ENCODE measurements at regions not wholly inside any gene's neighbourhood (a gene's known extent, or its start where the extent isn't known, plus 50 kb on each side); places are given as distances from the start of the nearest gene placed in this dataset.

DNA sequence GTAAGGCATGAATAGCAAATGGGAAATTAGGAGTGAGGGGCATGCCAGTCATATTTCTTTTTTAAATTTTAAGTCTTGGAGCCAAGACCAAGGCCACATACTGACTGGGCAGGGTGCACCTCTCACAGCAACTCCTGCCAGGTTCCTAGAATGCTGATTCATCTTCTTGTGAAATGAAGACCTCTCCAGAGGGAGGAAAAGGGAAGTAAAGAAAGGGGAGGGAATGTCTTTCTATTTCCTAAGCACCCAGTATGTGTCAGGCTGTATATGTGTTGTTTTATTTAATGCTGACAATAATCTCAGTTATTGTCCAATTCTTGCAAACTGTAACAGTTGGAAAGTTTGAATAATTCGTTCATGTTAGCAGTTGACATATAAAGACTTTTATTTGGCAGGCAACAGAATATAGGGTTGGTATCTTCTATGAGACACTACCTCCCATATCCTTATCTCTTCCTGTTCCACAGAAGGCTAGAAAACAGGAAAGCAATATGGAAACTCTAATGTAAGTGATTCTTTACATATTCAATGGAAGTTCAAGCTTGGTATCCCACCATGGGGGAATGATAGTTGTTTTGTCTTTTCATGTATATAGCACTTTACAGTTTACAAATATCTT, 259.1 kb upstream of the USP24 start:
- TF ChIP-seq JUN (CRISPR knock-in tag; IDR thresholded peaks at IDR 0.05) = no peak
- no peak overlapping the region for H3K27ac Mint-ChIP-seq
- no peak for DNase-seq (ENCODE audit: low spot score)
- H3K9me3 Mint-ChIP-seq = no peaks in the 10 kb centered on the region
- H3K4me1 Mint-ChIP-seq = peaks cover under 1% of the 10 kb centered on the region; the same call in 1 of the 2 replicates
- no peaks in the 10 kb centered on the region for H3K27me3 Mint-ChIP-seq (ENCODE audit: low read depth)
- ChIA-PET CTCF (interaction anchor here (1.7 to 1.8 kb wide), 2 partner anchors 9 to 96 kb away, joined by 5 to 6 read pairs; no protein-coding TSS in a partner anchor), POLR2A (no interaction called here)
- H3K4me3 Mint-ChIP-seq = no peak overlapping the region
- no peak for ATAC-seq
- H3K36me3 Mint-ChIP-seq = no peaks in the 10 kb centered on the region

DNA sequence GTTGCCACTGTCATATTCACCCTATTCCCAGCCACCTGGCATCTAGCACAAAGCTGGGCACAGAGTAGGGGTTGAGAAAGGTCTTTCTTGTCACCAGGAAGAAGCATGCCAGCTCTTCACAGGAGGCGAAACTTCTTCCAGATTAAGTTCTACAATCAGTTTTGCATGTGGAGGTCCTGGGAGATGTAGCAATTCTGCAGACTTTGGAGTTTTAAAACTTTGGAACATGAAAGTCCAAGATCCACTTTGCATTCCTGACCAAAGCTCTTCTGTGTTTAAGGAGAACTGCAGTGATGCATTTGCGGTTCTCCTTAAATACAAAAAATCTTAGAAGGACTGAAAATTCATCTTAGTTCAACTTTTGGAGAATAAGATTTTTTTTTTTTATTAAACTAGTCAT, 258.5 kb upstream of the USP24 start:
- H3K4me1 Mint-ChIP-seq = peaks cover 6% of the 10 kb centered on the region
- H3K36me3 Mint-ChIP-seq = no peaks in the 10 kb centered on the region
- no peak overlapping the region for H3K4me3 Mint-ChIP-seq
- H3K27ac Mint-ChIP-seq = no peak overlapping the region
- H3K9me3 Mint-ChIP-seq = no peaks in the 10 kb centered on the region
- ATAC-seq = no peak
- POLR2A ChIA-PET = no interaction called here
- CTCF ChIA-PET = interaction anchor here (0.7 to 1.8 kb wide), 2 partner anchors 95 to 167 kb away, joined by 5 to 6 read pairs; no protein-coding TSS in a partner anchor
- TF ChIP-seq, protein P1, sequence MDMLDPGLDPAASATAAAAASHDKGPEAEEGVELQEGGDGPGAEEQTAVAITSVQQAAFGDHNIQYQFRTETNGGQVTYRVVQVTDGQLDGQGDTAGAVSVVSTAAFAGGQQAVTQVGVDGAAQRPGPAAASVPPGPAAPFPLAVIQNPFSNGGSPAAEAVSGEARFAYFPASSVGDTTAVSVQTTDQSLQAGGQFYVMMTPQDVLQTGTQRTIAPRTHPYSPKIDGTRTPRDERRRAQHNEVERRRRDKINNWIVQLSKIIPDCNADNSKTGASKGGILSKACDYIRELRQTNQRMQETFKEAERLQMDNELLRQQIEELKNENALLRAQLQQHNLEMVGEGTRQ (CRISPR knock-in tag; IDR thresholded peaks at IDR 0.05) = no peak
- TF ChIP-seq, protein P2, sequence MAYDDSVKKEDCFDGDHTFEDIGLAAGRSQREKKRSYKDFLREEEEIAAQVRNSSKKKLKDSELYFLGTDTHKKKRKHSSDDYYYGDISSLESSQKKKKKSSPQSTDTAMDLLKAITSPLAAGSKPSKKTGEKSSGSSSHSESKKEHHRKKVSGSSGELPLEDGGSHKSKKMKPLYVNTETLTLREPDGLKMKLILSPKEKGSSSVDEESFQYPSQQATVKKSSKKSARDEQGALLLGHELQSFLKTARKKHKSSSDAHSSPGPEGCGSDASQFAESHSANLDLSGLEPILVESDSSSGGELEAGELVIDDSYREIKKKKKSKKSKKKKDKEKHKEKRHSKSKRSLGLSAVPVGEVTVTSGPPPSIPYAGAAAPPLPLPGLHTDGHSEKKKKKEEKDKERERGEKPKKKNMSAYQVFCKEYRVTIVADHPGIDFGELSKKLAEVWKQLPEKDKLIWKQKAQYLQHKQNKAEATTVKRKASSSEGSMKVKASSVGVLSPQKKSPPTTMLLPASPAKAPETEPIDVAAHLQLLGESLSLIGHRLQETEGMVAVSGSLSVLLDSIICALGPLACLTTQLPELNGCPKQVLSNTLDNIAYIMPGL (CRISPR knock-in tag; IDR thresholded peaks at IDR 0.05) = no peak
- TF ChIP-seq ARID4B (CRISPR knock-in tag; IDR thresholded peaks at IDR 0.05; ENCODE audit: borderline replicate concordance) (no peak), PRDM15 (CRISPR knock-in tag; IDR thresholded peaks at IDR 0.05) (no peak), ZNF425 (CRISPR knock-in tag; conservative IDR thresholded peaks at IDR 0.05) (no peak), TEAD1 (CRISPR knock-in tag; IDR thresholded peaks at IDR 0.05) (no peak), CREB1 (CRISPR knock-in tag; IDR thresholded peaks at IDR 0.05) (no peak), GABPB1 (CRISPR knock-in tag; IDR thresholded peaks at IDR 0.05) (no peak), TP53 (CRISPR knock-in tag; IDR thresholded peaks at IDR 0.05) (no peak), JUN (CRISPR knock-in tag; IDR thresholded peaks at IDR 0.05) (no peak), NR2C2 (CRISPR knock-in tag; IDR thresholded peaks at IDR 0.05) (no peak), FOXP1 (CRISPR knock-in tag; IDR thresholded peaks at IDR 0.05; ENCODE audit: borderline replicate concordance) (no peak), RELA (CRISPR knock-in tag; IDR thresholded peaks at IDR 0.05; ENCODE audit: borderline replicate concordance) (no peak), SOX15 (CRISPR knock-in tag; IDR thresholded peaks at IDR 0.05) (no peak), NFATC4 (CRISPR knock-in tag; IDR thresholded peaks at IDR 0.05) (no peak)
- TF ChIP-seq, protein P3, sequence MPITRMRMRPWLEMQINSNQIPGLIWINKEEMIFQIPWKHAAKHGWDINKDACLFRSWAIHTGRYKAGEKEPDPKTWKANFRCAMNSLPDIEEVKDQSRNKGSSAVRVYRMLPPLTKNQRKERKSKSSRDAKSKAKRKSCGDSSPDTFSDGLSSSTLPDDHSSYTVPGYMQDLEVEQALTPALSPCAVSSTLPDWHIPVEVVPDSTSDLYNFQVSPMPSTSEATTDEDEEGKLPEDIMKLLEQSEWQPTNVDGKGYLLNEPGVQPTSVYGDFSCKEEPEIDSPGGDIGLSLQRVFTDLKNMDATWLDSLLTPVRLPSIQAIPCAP (CRISPR knock-in tag; IDR thresholded peaks at IDR 0.05) = no peak
- DNase-seq (ENCODE audit: low spot score) = no peak
- H3K27me3 Mint-ChIP-seq (ENCODE audit: low read depth) = no peaks in the 10 kb centered on the region
